Stomach smooth muscle (tissue), 2 donors: ENCODE measurements at regions not wholly inside any gene's neighbourhood (a gene's known extent, or its start where the extent isn't known, plus 50 kb on each side); places are given as distances from the start of the nearest gene placed in this dataset.

Experiments
- H3K27ac ChIP-seq: one replicate; pipeline ENCODE4 v1.7.0; 2013; ENCODE audit warnings: mild to moderate bottlenecking, low read length, inconsistent platforms
- H3K27me3 ChIP-seq, 2 donors: one replicate each; pipeline ENCODE4 v1.7.0; 2013; ENCODE audit warnings: low read length in 2 of 2; ENCODE audit not compliant: insufficient read depth in 2 of 2, control insufficient read depth in 1 of 2
- H3K36me3 ChIP-seq, 2 donors: one replicate each; pipeline ENCODE4 v1.7.0; 2013; ENCODE audit warnings: low read length in 2 of 2; ENCODE audit not compliant: control insufficient read depth in 2 of 2, insufficient read depth in 2 of 2
- H3K4me1 ChIP-seq: one replicate; pipeline ENCODE4 v1.7.0; 2013; ENCODE audit warnings: low read length; ENCODE audit not compliant: control insufficient read depth, insufficient read depth
- H3K4me3 ChIP-seq, 2 donors: one replicate each; pipeline ENCODE4 v1.7.0; 2013; ENCODE audit warnings: low read length in 2 of 2
- H3K9ac ChIP-seq, 2 donors: one replicate each; pipeline ENCODE4 v1.7.0; 2013; ENCODE audit warnings: low read length in 2 of 2, mild to moderate bottlenecking in 1 of 2
- H3K9me3 ChIP-seq, 2 donors: one replicate each; pipeline ENCODE4 v1.7.0; 2013; ENCODE audit warnings: low read length in 2 of 2; ENCODE audit not compliant: control insufficient read depth in 2 of 2
- donor health status: healthy.
- donor health status: Pancreatic carcinoma.

DNA sequence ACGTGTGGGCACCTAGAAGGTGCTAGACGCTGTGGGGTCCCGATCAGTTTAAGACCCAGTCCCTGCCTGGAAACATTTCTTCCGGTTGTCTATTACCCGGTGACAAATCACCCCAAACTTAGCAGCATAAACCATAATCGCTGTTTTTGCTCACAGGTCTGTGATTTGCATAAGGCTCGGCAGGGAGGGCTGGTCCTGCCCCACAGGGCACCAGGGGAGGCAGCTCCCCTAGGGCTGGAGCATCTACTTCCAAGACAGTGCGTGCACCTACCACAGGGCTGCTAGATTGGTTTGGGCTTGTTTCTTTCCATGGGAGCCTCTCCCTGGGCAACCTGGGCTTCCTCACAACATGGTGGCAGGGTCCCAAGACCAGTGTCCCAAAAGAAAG, 214.5 kb upstream of the CIBAR2 start:
- H3K27me3 ChIP-seq: no peaks in the 10 kb centered on the region
- H3K9me3 ChIP-seq: no peaks in the 10 kb centered on the region
- no peak overlapping the region for H3K27ac ChIP-seq
- H3K9ac ChIP-seq: no peak overlapping the region
- H3K36me3 ChIP-seq: no peaks in the 10 kb centered on the region
- H3K4me3 ChIP-seq: no peak overlapping the region
- H3K4me1 ChIP-seq: peaks cover 22% of the 10 kb centered on the region

DNA sequence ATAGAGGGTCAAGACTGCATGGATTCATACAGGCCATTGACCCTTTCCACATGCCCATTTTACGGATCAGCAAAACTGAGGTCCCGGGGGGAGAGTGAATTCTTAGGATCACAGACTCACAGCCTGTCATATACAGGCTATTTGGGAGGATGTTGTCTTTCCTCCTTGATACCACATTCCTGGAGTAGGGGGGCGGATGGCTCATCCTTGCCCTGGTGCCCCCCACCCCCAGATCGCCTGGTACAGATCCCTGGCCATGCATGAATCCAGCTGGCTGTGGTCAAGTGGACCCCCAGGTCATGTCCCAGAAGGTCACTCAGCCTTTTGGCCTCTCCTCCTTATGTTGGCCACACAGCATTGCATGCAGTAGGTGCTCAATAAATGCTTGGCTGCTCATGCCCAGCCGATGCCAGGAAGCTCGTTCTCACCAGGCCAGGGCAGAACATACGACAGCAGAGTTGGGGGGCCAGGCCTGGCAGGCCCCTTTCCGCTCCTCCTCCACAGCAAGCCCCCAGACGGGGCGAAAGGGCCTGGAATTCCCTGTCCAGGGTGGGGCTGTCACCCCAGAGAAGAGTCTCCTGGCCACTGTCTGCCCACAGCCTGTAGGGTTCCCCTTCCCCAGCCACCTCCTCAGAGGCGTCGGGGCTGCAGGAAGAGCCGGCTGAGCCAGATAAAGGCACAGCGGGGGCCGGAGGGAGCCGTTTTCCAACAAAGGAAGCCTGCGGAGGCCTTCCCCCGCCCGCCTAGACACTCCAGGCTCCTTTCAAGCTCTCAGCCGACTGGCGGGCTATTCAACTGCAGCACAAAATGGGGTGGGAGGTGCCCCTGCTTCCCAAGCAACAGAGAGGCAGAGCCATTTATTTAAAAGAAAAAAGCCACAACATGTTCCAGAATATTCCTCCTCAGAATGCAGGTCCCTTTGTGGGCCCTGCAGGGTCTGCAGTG, 215.7 kb upstream of the CIBAR2 start:
- Histone ChIP-seq H3K36me3 (no peaks in the 10 kb centered on the region), H3K27ac (no peak overlapping the region), H3K9me3 (no peaks in the 10 kb centered on the region), H3K4me3 (no peak overlapping the region), H3K9ac (no peak overlapping the region), H3K4me1 (peaks cover 17% of the 10 kb centered on the region), H3K27me3 (no peaks in the 10 kb centered on the region)

DNA sequence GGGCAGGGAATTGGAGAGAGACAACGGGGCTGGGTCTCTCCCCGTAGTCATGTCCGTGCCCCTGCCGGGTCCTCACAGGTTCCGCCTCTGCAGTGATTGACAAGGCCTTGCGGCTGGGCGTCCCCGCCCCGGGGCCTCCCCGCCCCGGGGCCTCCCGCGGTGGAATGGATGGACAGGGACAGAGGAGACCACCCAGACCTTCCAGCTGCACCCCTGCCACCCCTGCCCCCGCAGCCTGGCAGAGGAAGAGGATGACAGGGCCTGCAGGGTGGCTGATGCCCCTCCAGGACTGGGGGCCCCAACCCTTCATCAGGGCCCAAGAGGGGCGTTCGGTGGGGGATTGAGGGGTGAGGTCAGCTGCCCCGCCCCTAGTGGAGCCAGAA, 216.4 kb upstream of the CIBAR2 start:
- H3K9ac ChIP-seq: no peak overlapping the region
- H3K9me3 ChIP-seq: no peaks in the 10 kb centered on the region
- peaks cover 17% of the 10 kb centered on the region for H3K4me1 ChIP-seq
- H3K27ac ChIP-seq: no peak overlapping the region
- no peaks in the 10 kb centered on the region for H3K27me3 ChIP-seq
- H3K4me3 ChIP-seq: no peak overlapping the region
- H3K36me3 ChIP-seq: no peaks in the 10 kb centered on the region

DNA sequence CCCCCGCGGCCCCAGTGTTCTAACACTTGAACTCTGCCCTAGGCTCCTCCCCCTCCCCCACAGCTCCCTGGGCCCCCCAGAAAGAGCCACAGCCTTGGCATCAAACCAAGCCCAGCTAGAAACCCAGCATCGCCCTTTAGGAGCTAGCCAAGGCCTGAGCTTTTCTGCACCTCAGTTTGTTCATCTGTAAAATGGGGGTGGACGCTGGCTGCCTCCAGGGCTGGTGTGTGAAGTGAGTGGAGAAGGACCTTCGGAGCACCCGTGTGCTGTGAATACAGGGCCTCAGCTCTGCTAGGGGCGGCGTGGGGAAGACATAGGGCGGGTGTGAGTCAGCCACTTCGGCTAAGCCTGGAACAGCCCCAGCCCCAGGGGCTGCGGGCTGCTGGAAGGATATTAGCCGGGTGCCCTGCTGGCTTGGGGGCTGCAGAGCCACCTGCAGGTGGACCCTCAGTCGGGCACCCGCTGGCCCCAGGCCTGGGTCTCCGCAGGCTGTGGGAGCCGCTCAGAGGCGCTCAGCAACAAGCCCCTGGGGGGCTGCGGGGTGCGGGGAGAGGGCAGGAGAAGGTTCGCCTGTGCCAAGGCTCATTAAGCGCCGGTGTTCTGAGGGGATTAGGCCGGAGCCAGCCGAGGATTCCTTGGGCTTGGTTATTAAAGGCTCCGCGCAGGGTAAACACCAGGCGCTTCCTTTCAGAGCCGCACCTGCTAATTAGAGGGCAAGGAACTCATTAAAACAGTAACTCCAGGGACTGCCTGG, 217.0 kb upstream of the CIBAR2 start:
- Histone ChIP-seq H3K4me3 (no peak overlapping the region), H3K9me3 (no peaks in the 10 kb centered on the region), H3K36me3 (no peaks in the 10 kb centered on the region)

DNA sequence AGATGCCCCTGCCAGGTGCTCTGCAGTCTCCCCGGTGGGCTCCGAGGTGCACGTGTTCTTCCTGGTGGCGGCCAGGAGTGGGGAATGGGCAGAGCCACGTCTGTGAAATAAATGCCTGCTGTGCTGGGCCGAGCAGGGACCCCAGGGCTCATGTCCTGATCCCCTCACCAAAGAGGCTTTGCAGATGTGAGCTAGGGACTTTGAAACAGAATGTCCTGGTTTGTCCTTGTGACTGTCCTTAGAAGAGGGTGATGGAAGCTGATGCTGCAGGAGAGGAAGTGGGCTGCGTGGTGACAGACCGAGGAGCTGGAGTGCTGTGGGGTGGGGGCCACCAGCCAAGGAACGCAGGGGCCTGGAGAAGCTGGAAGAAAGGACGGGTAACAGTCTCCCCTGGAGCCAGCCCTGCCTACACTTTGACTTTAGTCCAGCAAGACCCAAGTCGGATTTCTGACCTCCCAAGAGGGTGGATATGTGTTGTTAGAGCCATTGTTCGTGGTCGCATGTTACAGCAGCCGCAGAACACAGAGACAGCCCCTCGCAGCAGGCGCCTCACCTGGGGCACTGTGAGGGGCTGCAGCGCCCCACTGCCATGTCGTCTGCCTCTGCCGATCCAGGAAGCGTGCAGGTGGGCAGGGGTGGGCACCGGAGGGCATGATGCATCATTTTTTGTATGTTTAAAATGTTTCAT, 217.9 kb upstream of the CIBAR2 start:
- Histone ChIP-seq H3K9ac (no peak overlapping the region), H3K4me3 (no peak overlapping the region), H3K27ac (no peak overlapping the region), H3K4me1 (peaks cover 17% of the 10 kb centered on the region), H3K9me3 (no peaks in the 10 kb centered on the region), H3K36me3 (no peaks in the 10 kb centered on the region), H3K27me3 (no peaks in the 10 kb centered on the region)

More for the DNA sequence above, 217.0 kb upstream of the CIBAR2 start:
- Histone ChIP-seq H3K9ac (no peak overlapping the region), H3K4me1 (peaks cover 17% of the 10 kb centered on the region), H3K27me3 (no peaks in the 10 kb centered on the region), H3K27ac (no peak overlapping the region)

DNA sequence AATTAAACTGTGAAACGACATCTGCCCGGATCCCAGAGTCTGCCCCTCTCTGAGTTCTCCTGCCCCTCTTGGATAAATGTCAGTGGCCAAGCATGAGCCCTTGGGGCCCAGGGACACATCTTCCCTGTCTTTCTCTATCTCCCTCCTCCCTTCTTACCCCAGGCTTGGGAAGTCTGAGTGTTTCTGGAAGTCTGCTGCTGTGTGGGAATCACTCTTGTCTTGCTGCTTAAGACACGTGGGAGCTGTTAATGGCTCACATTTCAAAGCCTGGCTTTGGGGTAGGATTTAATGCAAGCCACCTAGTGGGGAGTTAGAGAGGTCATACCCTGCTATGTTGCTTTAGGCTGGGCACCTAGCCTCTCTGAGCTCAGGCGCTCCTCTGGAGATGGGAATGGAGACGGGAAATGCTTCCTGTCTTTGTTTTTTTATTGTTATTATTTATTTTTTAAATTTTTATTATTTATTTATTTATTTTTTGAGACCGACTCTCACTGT, 218.5 kb upstream of the CIBAR2 start:
- no peak overlapping the region for H3K9ac ChIP-seq
- H3K27ac ChIP-seq: no peak overlapping the region

DNA sequence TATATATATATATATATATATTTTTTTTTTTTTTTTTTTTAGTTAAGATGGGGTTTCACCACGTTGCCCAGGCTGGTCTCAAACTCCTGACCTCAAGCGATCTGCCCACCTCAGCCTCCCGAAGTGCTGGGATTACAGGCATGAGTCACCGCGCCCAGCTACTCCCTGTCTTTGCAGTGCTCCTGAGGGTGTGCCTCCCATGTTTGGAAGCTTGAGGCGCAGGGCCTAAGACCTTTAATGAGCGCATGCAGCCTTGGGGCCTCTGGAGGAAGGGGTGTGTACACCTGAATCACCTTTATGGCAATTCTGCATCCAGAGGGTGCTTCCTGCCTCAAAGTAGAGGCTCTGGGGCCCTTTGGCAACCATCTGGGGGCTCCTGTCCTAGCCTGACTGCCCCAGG, 219.4 kb upstream of the CIBAR2 start:
- Histone ChIP-seq H3K4me1 (peaks cover 17% of the 10 kb centered on the region), H3K27ac (no peak overlapping the region), H3K27me3 (no peaks in the 10 kb centered on the region)

More for the DNA sequence above, 218.5 kb upstream of the CIBAR2 start:
- H3K4me1 ChIP-seq: peaks cover 17% of the 10 kb centered on the region
- no peak overlapping the region for H3K4me3 ChIP-seq
- H3K27me3 ChIP-seq: no peaks in the 10 kb centered on the region
- H3K9me3 ChIP-seq: no peaks in the 10 kb centered on the region
- H3K36me3 ChIP-seq: no peaks in the 10 kb centered on the region

DNA sequence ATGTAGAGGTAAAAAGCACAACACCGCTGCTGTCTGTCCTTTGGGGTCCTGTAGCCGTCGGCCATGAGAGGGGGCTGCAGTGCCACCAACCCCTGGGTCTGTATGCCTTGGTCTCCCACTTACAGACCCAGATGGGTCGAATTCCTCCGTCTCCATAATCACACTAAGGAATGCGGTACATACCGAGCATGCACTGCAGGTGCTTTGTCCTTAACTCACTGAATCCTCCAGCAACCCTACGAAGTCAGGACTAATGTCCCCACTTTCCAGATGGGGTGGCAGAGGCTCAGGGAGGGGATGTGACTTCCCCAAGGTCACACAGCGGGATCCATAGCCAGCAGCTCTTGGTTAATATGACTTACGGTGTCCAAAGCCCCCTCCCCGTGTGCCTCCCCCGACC, 219.9 kb upstream of the CIBAR2 start:
- Histone ChIP-seq H3K27me3 (no peaks in the 10 kb centered on the region), H3K9ac (no peak overlapping the region), H3K4me3 (no peak overlapping the region), H3K36me3 (no peaks in the 10 kb centered on the region), H3K4me1 (peaks cover 17% of the 10 kb centered on the region), H3K9me3 (no peaks in the 10 kb centered on the region), H3K27ac (no peak overlapping the region)

More for the DNA sequence above, 219.4 kb upstream of the CIBAR2 start:
- H3K4me3 ChIP-seq: no peak overlapping the region
- no peaks in the 10 kb centered on the region for H3K36me3 ChIP-seq
- H3K9ac ChIP-seq: no peak overlapping the region
- H3K9me3 ChIP-seq: no peaks in the 10 kb centered on the region

DNA sequence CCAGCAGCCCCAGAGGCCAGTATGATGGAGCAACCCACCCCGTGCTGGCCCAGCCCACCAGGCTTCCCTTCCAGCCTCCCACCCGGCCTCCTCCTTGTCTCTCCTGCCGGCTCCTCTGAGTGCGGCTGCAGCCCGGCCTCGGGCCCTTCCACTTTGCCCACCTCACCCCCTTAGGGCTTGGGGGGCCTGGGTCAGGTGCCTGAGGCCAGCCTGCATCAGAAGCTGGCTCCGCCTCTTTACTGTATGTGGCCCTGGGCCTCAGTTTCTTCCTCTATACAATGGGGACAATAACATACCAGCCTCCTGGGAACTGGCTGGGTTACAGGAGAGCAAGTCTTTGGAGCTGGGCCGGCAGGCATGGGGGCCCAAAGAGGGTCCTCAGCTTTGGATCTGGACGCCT, 221.1 kb upstream of the CIBAR2 start:
- Histone ChIP-seq H3K4me1 (peaks cover 13% of the 10 kb centered on the region), H3K9me3 (no peaks in the 10 kb centered on the region)

DNA sequence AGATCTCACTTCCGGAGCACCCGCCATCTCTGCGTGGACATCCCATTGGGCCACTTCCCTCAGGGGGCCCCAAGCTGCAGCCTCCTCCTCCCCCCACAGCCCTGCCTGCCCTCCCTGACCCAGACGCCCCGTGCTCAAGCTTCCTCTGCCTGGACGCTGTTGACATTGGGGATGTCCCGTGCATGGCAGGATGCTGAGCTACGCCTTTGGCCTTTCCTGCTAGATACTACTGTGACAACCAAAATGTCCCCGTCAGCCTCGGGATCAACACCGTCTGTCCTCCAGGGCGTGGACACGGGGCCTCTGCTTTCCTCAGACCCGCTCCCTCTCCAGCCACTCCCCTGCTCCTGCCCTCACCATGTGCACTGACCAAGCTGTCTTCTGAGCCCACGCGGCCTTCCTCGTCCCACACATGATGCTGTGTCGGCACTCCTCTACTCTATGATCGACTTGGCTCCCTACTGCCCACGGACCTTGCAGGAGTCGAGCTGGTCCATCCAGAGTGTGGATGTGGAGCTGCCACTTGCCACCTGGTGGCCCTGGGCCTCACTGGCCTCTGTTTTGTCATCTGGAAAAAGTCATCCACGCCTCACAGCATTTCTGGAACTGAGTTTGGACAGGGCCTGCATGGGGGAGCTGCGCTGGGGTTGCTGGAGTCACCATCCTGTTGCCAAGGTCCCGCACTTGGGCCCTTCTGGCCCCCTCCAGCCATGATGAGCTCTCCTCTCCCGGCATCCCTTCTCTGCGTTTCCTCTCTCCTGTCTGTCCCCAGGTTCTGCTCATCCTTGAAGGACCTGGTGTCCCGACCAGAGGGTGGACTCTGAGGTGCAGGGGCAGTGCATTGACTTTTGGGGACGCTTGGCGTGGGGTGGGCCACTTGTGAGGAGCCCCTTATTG, 221.7 kb upstream of the CIBAR2 start:
- H3K4me1 ChIP-seq: peaks cover 8% of the 10 kb centered on the region
- H3K4me3 ChIP-seq: no peak overlapping the region
- no peak overlapping the region for H3K9ac ChIP-seq
- H3K36me3 ChIP-seq: no peaks in the 10 kb centered on the region
- H3K27ac ChIP-seq: no peak overlapping the region
- no peaks in the 10 kb centered on the region for H3K9me3 ChIP-seq
- H3K27me3 ChIP-seq: no peaks in the 10 kb centered on the region

More for the DNA sequence above, 221.1 kb upstream of the CIBAR2 start:
- no peaks in the 10 kb centered on the region for H3K36me3 ChIP-seq
- no peak overlapping the region for H3K4me3 ChIP-seq
- no peak overlapping the region for H3K27ac ChIP-seq
- no peak overlapping the region for H3K9ac ChIP-seq
- no peaks in the 10 kb centered on the region for H3K27me3 ChIP-seq
